PC-3 (cell line): ENCODE measurements at regions not wholly inside any gene's neighbourhood (a gene's known extent, or its start where the extent isn't known, plus 50 kb on each side); places are given as distances from the start of the nearest gene placed in this dataset.

ENCODE experiments used
- ATAC-seq: fragments of 200-7000 bp; cut with Tn5 transposase; 2 replicates; pipeline ENCODE4 v1.9.1; 2020; ENCODE audit warnings: mild to moderate bottlenecking, moderate library complexity
- BruUV-seq: library from RNA; stranded (reverse); fragments of 400-500 nt; replicated peaks from 2 replicates; lab custom pipeline; 2021; lab: Mats Ljungman, UMichigan
- CTCF ChIA-PET: fragments of 300-600 bp; sonication (Branson Sonifier 250); formaldehyde crosslinking; loops from one replicate; lab custom pipeline; 2022; ENCODE audit warnings: antibody characterized with exemption; lab: Charles Lee
- POLR2A ChIA-PET: fragments of 300-600 bp; sonication (Branson Sonifier 250); formaldehyde crosslinking; loops from one replicate; lab custom pipeline; 2022; ENCODE audit warnings: antibody characterized with exemption; ENCODE audit not compliant: unreplicated experiment; lab: Charles Lee
- DNase-seq: peaks from one replicate; pipeline ENCODE4 v3.0.0-alpha.2; 2015
- H2AFZ ChIP-seq: fragments of 300-600 bp; sonication (generic); 2 replicates; pipeline ENCODE4 v1.6.0; 2016; ENCODE audit warnings: antibody characterized with exemption, low read length
- H3F3A ChIP-seq: fragments of 300-600 bp; sonication (generic); one replicate; pipeline ENCODE4 v1.6.0; 2017; ENCODE audit warnings: antibody characterized with exemption, low read length, control low read depth, mild to moderate bottlenecking; ENCODE audit not compliant: unreplicated experiment
- H3K27ac ChIP-seq: fragments of 300-600 bp; sonication (generic); 2 replicates; pipeline ENCODE4 v1.5.1; 2016; ENCODE audit warnings: mild to moderate bottlenecking, low read length
- H3K27me3 ChIP-seq: fragments of 300-600 bp; sonication (generic); 2 replicates; pipeline ENCODE4 v1.6.1; 2016; ENCODE audit warnings: low read length, mixed read lengths
- H3K36me3 ChIP-seq: fragments of 300-600 bp; sonication (generic); 2 replicates; pipeline ENCODE4 v1.6.1; 2016; ENCODE audit warnings: low read depth, mixed run types, low read length, mixed read lengths
- H3K4me1 ChIP-seq: fragments of 300-600 bp; sonication (generic); 2 replicates; pipeline ENCODE4 v1.5.1; 2016; ENCODE audit warnings: low read length; ENCODE audit not compliant: insufficient read depth
- H3K4me2 ChIP-seq: fragments of 300-600 bp; sonication (generic); 2 replicates; pipeline ENCODE4 v1.6.0; 2016; ENCODE audit warnings: low read length
- H3K4me3 ChIP-seq: fragments of 300-600 bp; sonication (generic); 2 replicates; pipeline ENCODE4 v1.5.1; 2016; ENCODE audit warnings: mild to moderate bottlenecking, low read length, mixed read lengths
- H3K79me2 ChIP-seq: fragments of 300-600 bp; sonication (generic); 2 replicates; pipeline ENCODE4 v1.6.1; 2017; ENCODE audit warnings: low read length, mixed read lengths
- H3K9ac ChIP-seq: fragments of 300-600 bp; sonication (generic); 2 replicates; pipeline ENCODE4 v1.6.0; 2016; ENCODE audit warnings: mild to moderate bottlenecking, low read length
- H3K9me2 ChIP-seq: fragments of 300-600 bp; sonication (generic); replicated peaks from 2 replicates; pipeline ENCODE4 v1.6.1; 2016; ENCODE audit warnings: mixed run types, low read length, mixed read lengths
- H3K9me3 ChIP-seq: fragments of 300-600 bp; sonication (generic); 2 replicates; pipeline ENCODE4 v1.6.1; 2016; ENCODE audit warnings: low read length, mixed read lengths
- H4K20me1 ChIP-seq: fragments of 300-600 bp; sonication (generic); 2 replicates; pipeline ENCODE4 v1.6.1; 2016; ENCODE audit warnings: low read length, mixed read lengths
- CTCF ChIP-seq: fragments of 300-600 bp; sonication (generic); conservative IDR thresholded peaks from 2 replicates; pipeline ENCODE4 v1.5.1; 2017; ENCODE audit warnings: antibody characterized with exemption, low read depth, mild to moderate bottlenecking, low read length
- EZH2 ChIP-seq: fragments of 300-600 bp; sonication (generic); IDR thresholded peaks from one replicate; pipeline ENCODE4 v1.6.1; 2017; ENCODE audit warnings: antibody characterized with exemption, mild to moderate bottlenecking, low read length; ENCODE audit not compliant: unreplicated experiment
- EZH2phosphoT487 ChIP-seq: fragments of 300-600 bp; sonication (generic); IDR thresholded peaks from 2 replicates; pipeline ENCODE4 v1.6.1; 2018; ENCODE audit warnings: mild to moderate bottlenecking, antibody characterized with exemption, low read length, borderline replicate concordance
- intact Hi-C: fragments of 100-400 bp; cut with micrococcal nuclease; formaldehyde crosslinking; loops from 2 replicates; pipeline ENCODE4 v1.9.0; 2023

DNA sequence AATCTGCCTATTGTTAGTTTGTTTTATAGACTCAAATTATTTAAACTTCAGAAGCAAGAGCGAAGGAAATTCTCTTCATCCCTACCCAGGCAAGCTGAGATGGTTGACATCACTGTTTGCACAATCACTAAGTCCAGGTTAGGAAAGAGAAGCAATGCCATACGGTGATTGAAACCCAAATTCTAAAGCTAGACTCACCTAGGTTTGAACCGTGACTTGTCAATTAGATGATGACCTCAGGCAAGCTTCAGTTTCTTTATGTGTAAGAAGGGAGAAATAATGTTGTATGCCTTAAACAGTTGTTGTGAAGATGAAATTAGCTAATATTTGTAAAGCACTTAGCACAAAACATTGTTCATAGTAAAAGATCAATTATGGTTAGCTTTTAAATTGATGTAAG lies 96.5 kb upstream of the ANKRD55 start:
- peak overlapping the region; percentile 57; the same call in 1 of the 2 replicates for H3K4me2 ChIP-seq
- intact Hi-C loops = no loop called here

GRCh38 chr5:56328753-56329560 lies 95.8 kb upstream of the ANKRD55 start:
- Histone ChIP-seq H3K79me2 (no peaks in the 10 kb centered on the region), H3K27ac (peak overlapping the region; percentile 73), H3K36me3 (no peaks in the 10 kb centered on the region), H3K4me3 (no peak overlapping the region), H3K27me3 (no peaks in the 10 kb centered on the region), H3K9me2 (no peaks in the 10 kb centered on the region), H3K4me1 (peaks cover 15% of the 10 kb centered on the region), H3F3A (no peaks in the 10 kb centered on the region), H4K20me1 (no peaks in the 10 kb centered on the region), H3K9ac (0 out of 2 replicates have a peak overlapping the region, but pooled peaks have one; percentile 14), H3K9me3 (no peaks in the 10 kb centered on the region), H2AFZ (peak overlapping the region; percentile 27; the same call in 1 of the 2 replicates), H3K4me2 (peak overlapping the region; percentile 57)
- intact Hi-C loops = no loop called here
- ATAC-seq (peak; percentile 91), DNase-seq (peak; percentile 67)
- no peak for TF ChIP-seq EZH2
- no peak for TF ChIP-seq EZH2phosphoT487
- ChIA-PET CTCF (no interaction called here), POLR2A (no interaction called here)
- BruUV-seq = no TSS peak

More for the DNA sequence above, 96.5 kb upstream of the ANKRD55 start:
- POLR2A ChIA-PET = no interaction called here
- H3K36me3 ChIP-seq = no peaks in the 10 kb centered on the region
- CTCF ChIA-PET = no interaction called here
- no peaks in the 10 kb centered on the region for H3K9me3 ChIP-seq
- H3K9me2 ChIP-seq = no peaks in the 10 kb centered on the region
- H3K27ac ChIP-seq = peak overlapping the region; percentile 73
- DNase-seq = no peak
- no peak for ATAC-seq
- H3K27me3 ChIP-seq = no peaks in the 10 kb centered on the region
- no peak overlapping the region for H2AFZ ChIP-seq
- H3K79me2 ChIP-seq = no peaks in the 10 kb centered on the region
- H3K4me3 ChIP-seq = no peak overlapping the region
- BruUV-seq = no TSS peak
- H4K20me1 ChIP-seq = no peaks in the 10 kb centered on the region
- no peaks in the 10 kb centered on the region for H3F3A ChIP-seq
- H3K9ac ChIP-seq = no peak overlapping the region
- no peak for TF ChIP-seq CTCF
- no peak for TF ChIP-seq EZH2
- TF ChIP-seq EZH2phosphoT487 = no peak
- peaks cover 15% of the 10 kb centered on the region for H3K4me1 ChIP-seq

DNA sequence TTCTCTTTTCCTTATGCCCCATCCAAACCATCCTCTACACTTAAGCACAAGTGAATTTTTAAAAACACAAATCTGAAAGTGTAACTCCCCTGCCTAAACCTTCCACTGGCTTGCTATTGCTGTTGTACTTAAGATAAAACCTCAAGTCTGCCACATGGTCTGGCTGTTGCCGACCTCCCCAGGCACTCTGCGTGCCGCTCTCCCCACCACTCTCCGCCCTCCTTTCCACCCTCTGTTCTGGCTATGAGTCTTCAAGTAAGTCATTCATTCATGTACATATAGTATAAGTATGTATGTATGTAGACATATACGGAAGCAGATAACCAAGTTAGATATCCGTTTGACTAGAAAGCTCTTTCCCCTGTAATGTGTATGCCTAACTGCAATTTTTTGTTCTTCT lies 94.7 kb upstream of the ANKRD55 start:
- CTCF ChIA-PET = no interaction called here
- no TSS peak for BruUV-seq

More for the DNA sequence above, 94.7 kb upstream of the ANKRD55 start:
- POLR2A ChIA-PET = no interaction called here
- H3K4me3 ChIP-seq = no peak overlapping the region
- TF ChIP-seq EZH2 = no peak
- no peak for TF ChIP-seq EZH2phosphoT487
- TF ChIP-seq CTCF = no peak
- no peaks in the 10 kb centered on the region for H3K9me2 ChIP-seq
- no peaks in the 10 kb centered on the region for H3K9me3 ChIP-seq
- no peak for DNase-seq
- no peaks in the 10 kb centered on the region for H3K36me3 ChIP-seq
- H3F3A ChIP-seq = no peaks in the 10 kb centered on the region
- no peak overlapping the region for H3K4me2 ChIP-seq
- H3K9ac ChIP-seq = no peak overlapping the region
- no peaks in the 10 kb centered on the region for H3K27me3 ChIP-seq
- intact Hi-C loops = no loop called here
- no peak overlapping the region for H2AFZ ChIP-seq
- H3K79me2 ChIP-seq = no peaks in the 10 kb centered on the region
- H3K4me1 ChIP-seq = peaks cover 15% of the 10 kb centered on the region
- H3K27ac ChIP-seq = no peak overlapping the region
- no peaks in the 10 kb centered on the region for H4K20me1 ChIP-seq
- no peak for ATAC-seq
